Stimulated activated CD4-positive, alpha-beta T cell treated with anti-CD3 and anti-CD28 coated beads, TNF-alpha, amount 100 ng/mL, for 4 hours (primary cell): ENCODE measurements at regions not wholly inside any gene's neighbourhood (a gene's known extent, or its start where the extent isn't known, plus 50 kb on each side); places are given as distances from the start of the nearest gene placed in this dataset.

Experiments used
- DNase-seq, 3 experiments: peaks; one replicate each; pipeline ENCODE4 v3.0.0-alpha.2; 2020; ENCODE audit warnings: low read depth in 3 of 3

GRCh38 chr14:34350903-34351302 lies 111.1 kb downstream of the SPTSSA start:
- no peak for DNase-seq

DNA sequence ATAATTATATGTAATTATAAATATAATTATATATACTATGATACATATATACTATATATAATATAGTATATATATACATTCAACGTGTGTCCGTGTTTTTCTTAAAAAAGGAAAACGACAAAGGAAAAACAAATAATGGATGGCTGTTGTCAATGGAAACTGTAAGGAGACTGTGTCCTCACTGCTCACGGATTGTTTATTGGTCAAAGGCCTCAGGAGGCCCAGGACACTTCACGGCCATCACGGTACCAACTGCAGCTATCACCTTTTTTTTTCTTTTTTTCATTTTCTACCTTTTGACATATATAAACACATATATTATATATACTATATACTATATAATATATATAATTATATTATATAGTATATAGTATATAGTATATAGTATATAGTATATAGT lies 113.4 kb downstream of the SPTSSA start:
- no peak for DNase-seq

GRCh38 chr14:34347683-34348082 lies 114.4 kb downstream of the SPTSSA start:
- DNase-seq, result no peak

- DNase-seq, result no peak
Observed at GRCh38 chr14:34345718-34346465, 116.1 kb downstream of the SPTSSA start.

- DNase-seq, result no peak
Observed at GRCh38 chr14:34344318-34344717, 117.7 kb downstream of the SPTSSA start.

DNA sequence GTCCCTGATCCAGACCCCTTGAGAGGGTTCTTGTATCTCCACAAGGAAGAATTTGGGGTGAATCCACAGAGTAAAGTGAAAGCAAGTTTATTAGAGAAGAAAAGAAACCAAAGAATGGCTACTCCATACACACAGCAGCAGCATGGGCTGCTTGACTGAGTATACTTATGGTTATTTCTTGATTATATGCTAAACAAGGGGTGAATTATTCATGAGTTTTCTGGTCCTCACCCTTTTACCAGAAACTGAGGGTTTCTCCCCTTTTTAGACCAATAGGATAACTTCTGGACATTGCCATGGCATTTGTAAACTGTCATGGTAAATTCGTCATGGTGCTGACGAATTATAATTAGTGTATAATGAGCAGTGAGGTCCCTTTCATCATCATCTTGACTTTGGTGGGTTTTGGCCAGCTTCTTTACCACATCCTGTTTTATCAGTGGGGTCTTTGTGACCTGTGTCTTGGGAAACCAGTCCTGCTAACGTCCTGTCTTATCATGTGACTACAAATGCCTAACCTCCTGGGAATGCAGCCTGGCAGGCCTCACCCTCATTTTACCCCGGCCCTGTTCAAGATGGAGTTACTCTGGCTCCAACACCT lies 121.9 kb downstream of the SPTSSA start:
- no peak for DNase-seq

GRCh38 chr14:34338056-34338455 lies 124.0 kb downstream of the SPTSSA start:
- no peak for DNase-seq

- DNase-seq, result no peak
Observed at GRCh38 chr14:34336501-34336900, 125.5 kb downstream of the SPTSSA start.

DNA sequence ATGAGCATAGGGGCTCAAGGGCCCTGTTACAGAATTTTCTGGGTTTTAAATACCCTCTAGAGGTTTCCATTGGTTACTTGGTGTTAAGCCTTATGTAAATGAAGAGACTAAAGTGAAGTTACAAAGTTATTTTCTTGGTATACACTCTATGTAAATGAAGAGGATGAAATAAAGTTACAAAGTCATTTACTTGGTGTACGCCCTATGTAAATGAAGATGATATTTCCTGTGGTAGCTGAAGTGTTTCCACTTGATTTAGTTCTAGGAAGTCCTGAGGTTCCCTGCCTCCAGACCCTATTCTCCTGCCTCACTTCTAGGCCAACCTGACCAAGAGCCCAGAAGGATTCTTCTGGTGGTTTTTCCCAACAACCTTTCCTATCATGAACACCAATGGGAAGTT lies 126.1 kb downstream of the SPTSSA start:
- DNase-seq, result no peak

DNA sequence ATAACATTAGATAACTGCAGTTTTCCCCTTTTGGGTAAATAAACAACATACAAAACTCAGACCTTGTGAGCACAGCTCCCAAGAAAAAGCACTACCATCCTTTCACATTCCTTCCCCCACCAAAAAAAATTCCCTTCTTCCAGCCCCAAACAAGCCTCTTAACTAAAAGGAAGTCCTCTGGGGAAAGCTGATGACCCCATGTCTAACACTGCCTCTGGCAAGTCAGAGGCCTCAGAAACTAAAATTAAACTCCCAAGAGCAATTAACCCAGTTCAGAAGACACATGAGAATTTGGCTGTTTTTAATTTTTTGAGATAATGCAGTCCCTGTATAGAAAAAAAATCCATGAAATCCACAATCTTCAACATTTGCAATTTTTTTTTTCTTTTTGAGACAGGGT lies 127.7 kb downstream of the SPTSSA start:
- DNase-seq, result no peak

GRCh38 chr14:34331728-34332623 lies 130.1 kb downstream of the SPTSSA start:
- peak; percentile 10 to 35 (median 24) for DNase-seq

DNA sequence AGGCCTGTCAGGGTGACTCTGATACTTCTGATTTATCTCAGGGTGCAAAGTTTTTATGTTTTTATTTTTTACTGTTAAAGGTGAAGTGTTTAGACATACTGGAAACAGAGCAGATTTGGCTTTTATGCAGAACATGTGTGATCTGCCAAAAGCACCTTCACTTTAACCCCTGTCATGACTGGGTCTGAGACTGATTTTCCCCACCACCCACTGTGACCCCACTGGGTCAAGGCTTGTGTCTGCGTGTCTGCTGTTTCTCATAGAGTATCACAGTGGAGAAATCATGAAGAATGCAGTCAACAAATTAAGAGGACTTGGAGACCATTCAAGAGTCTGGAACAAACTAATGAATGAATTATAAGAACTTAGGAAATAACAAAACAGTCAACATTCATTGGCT lies 131.2 kb downstream of the SPTSSA start:
- no peak for DNase-seq

- no peak for DNase-seq
Observed at GRCh38 chr14:34329301-34329700, 132.7 kb downstream of the SPTSSA start.

GRCh38 chr14:34328178-34328577 lies 133.9 kb downstream of the SPTSSA start:
- DNase-seq, result no peak

- DNase-seq, result no peak
Observed at GRCh38 chr14:34325493-34325892, 136.5 kb downstream of the SPTSSA start.

GRCh38 chr14:34324363-34324795 lies 137.7 kb downstream of the SPTSSA start:
- DNase-seq, result no peak

GRCh38 chr14:34322940-34323418 lies 139.1 kb downstream of the SPTSSA start:
- peak; percentile 26 to 56 (median 55) for DNase-seq

GRCh38 chr14:34319140-34319539 lies 142.9 kb downstream of the SPTSSA start:
- DNase-seq, result no peak

DNA sequence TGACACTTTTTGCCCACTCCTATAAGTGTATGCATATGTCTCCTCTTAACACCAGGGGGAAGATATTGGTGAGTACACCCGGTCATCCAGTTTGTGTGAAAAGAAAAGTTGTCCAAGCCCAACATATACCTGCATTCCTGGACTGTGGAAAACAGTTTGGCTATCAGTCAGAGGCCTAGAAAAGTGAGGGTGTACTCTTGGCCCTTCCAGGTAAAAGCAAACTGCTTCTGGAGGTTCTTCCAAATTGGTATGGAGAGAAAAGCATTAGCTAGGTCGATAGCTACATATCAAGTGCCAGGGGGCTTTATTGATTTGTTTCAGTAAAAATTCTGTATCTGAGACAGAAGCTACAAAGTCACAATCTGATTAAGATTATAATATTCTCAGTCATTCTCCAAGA lies 144.0 kb downstream of the SPTSSA start:
- DNase-seq, result no peak

DNA sequence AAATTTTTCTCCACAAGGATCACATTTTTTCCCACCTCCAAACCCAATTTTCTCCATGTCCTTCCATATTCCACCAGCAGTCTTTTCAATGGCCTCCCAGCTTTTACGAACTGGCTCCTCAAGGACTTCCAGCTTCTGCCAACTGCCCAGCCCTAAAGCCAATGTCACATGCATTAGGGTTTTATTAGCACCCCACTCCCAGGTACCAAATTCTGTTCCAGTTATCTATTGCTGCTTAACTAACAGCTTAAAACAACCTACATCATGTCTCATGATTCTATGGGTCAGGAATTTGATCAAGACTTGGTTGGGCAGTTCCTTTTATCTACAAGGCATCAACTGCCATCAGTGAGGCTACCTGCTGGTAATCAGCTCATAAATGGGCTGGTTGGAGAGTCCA lies 151.3 kb downstream of the SPTSSA start:
- no peak for DNase-seq

DNA sequence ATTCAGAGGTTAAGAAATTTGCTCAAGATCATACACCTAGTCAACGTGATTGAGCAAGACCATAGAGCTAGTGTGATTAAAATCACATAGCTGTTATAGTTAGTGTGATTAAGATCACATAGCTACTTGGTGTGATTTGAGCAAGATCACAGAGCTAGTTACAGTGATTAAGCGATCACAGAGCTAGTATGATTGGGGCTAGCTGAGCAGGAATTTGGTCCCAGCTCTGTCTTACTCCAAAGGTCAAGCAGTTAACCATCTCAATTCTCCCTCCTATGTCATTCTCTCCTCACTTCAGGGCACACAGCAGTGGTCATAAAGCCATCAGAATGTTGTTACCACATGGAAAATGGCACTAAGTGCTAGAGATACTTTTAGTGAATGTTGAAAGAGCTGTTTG lies 158.2 kb downstream of the SPTSSA start:
- DNase-seq, result no peak

- DNase-seq, result no peak
Observed at GRCh38 chr14:34302654-34303053, 159.4 kb downstream of the SPTSSA start.
